ENCODE measurements at regions not wholly inside any gene's neighbourhood (a gene's known extent, or its start where the extent isn't known, plus 50 kb on each side); places are given as distances from the start of the nearest gene placed in this dataset.

- H3K4me1 Mint-ChIP-seq = no peaks in the 10 kb centered on the region
- H3K9me3 Mint-ChIP-seq = no peaks in the 10 kb centered on the region
- no peak for DNase-seq
- TF ChIP-seq CTCF (IDR thresholded peaks at IDR 0.05) = no peak
- POLR2A ChIA-PET = no interaction called here
- H3K27ac Mint-ChIP-seq = no peak overlapping the region
- H3K36me3 Mint-ChIP-seq (ENCODE audit: low read depth) = no peaks in the 10 kb centered on the region
- H3K4me3 Mint-ChIP-seq = no peak overlapping the region
- CTCF ChIA-PET = no interaction called here
- no peak for ATAC-seq (ENCODE audit: low read depth)
- intact Hi-C loops (cut with micrococcal nuclease) = no loop called here
- no peaks in the 10 kb centered on the region for H3K27me3 Mint-ChIP-seq
These were observed 590.2 kb downstream of the VRK1 start for GRCh38 chr14:97387252-97387874.

GRCh38 chr14:97388408-97388807 is 591.2 kb downstream of the VRK1 start:
- ATAC-seq (ENCODE audit: low read depth) (no peak), DNase-seq (no peak)
- POLR2A ChIA-PET = no interaction called here
- no peaks in the 10 kb centered on the region for H3K9me3 Mint-ChIP-seq
- H3K36me3 Mint-ChIP-seq (ENCODE audit: low read depth) = no peaks in the 10 kb centered on the region
- CTCF ChIA-PET = no interaction called here
- intact Hi-C loops (cut with micrococcal nuclease) = no loop called here
- H3K27me3 Mint-ChIP-seq = no peaks in the 10 kb centered on the region
- H3K27ac Mint-ChIP-seq = no peak overlapping the region
- no peak overlapping the region for H3K4me3 Mint-ChIP-seq
- TF ChIP-seq CTCF (IDR thresholded peaks at IDR 0.05) = no peak
- no peaks in the 10 kb centered on the region for H3K4me1 Mint-ChIP-seq

- intact Hi-C loops (cut with micrococcal nuclease) = no loop called here
- CTCF ChIA-PET = no interaction called here
- H3K36me3 Mint-ChIP-seq (ENCODE audit: low read depth) = no peaks in the 10 kb centered on the region
- H3K4me3 Mint-ChIP-seq = no peak overlapping the region
- H3K9me3 Mint-ChIP-seq = no peaks in the 10 kb centered on the region
- POLR2A ChIA-PET = no interaction called here
- TF ChIP-seq CTCF (IDR thresholded peaks at IDR 0.05) = no peak
- no peaks in the 10 kb centered on the region for H3K27me3 Mint-ChIP-seq
- no peaks in the 10 kb centered on the region for H3K4me1 Mint-ChIP-seq
- H3K27ac Mint-ChIP-seq = no peak overlapping the region
- DNase-seq (no peak), ATAC-seq (ENCODE audit: low read depth) (no peak)
These were observed 593.0 kb downstream of the VRK1 start for GRCh38 chr14:97390096-97390724.

GRCh38 chr14:97393244-97393643 is 596.1 kb downstream of the VRK1 start:
- Mint-ChIP-seq H3K27me3 (no peaks in the 10 kb centered on the region), H3K9me3 (no peaks in the 10 kb centered on the region), H3K4me1 (no peaks in the 10 kb centered on the region), H3K27ac (no peak overlapping the region), H3K4me3 (no peak overlapping the region), H3K36me3 (ENCODE audit: low read depth) (no peaks in the 10 kb centered on the region)
- no peak for TF ChIP-seq CTCF (IDR thresholded peaks at IDR 0.05)
- no peak for DNase-seq
- ChIA-PET POLR2A (no interaction called here), CTCF (no interaction called here)
- no peak for ATAC-seq (ENCODE audit: low read depth)
- intact Hi-C loops (cut with micrococcal nuclease) = no loop called here

GRCh38 chr14:97395068-97395467 is 597.9 kb downstream of the VRK1 start:
- ChIA-PET CTCF (no interaction called here), POLR2A (no interaction called here)
- no peak for DNase-seq
- no peak for TF ChIP-seq CTCF (IDR thresholded peaks at IDR 0.05)
- Mint-ChIP-seq H3K27ac (no peak overlapping the region), H3K36me3 (ENCODE audit: low read depth) (no peaks in the 10 kb centered on the region), H3K4me3 (no peak overlapping the region), H3K4me1 (no peaks in the 10 kb centered on the region), H3K27me3 (no peaks in the 10 kb centered on the region), H3K9me3 (peaks cover 6% of the 10 kb centered on the region)
- ATAC-seq (ENCODE audit: low read depth) = no peak
- intact Hi-C loops (cut with micrococcal nuclease) = no loop called here

Data from activated B cell treated with CpG ODN at 0.5 μM for 24 hours (primary cell).